ENCODE measurements at regions not wholly inside any gene's neighbourhood (a gene's known extent, or its start where the extent isn't known, plus 50 kb on each side); places are given as distances from the start of the nearest gene placed in this dataset.

GRCh38 chr6:151721146-151721545 is 86.3 kb upstream of the ESR1 start:
- Histone ChIP-seq H3K27ac (ENCODE audit: control insufficient read depth, insufficient read depth) (no peak overlapping the region), H3K4me3 (no peak overlapping the region), H2AFZ (ENCODE audit: control insufficient read depth, low read depth, low read length) (no peak overlapping the region), H3K27me3 (replicated peaks in 1 of 2; ENCODE audit: control insufficient read depth in 2 of 2, insufficient read depth in 2 of 2, low read length in 1 of 2) (no peaks in the 10 kb centered on the region), H3K36me3 (ENCODE audit: control insufficient read depth in 2 of 2, insufficient read depth in 2 of 2, low read length in 1 of 2) (no peaks in the 10 kb centered on the region), H3K79me2 (ENCODE audit: control insufficient read depth, insufficient read depth, low read length) (no peaks in the 10 kb centered on the region), H3K4me2 (ENCODE audit: control insufficient read depth, insufficient read depth) (no peak overlapping the region), H3K9ac (ENCODE audit: control insufficient read depth, insufficient read depth, low read length) (no peak overlapping the region), H3K4me1 (ENCODE audit: control insufficient read depth, insufficient read depth, low read length) (peaks cover 7% of the 10 kb centered on the region), H4K20me1 (ENCODE audit: control insufficient read depth, insufficient read depth) (no peaks in the 10 kb centered on the region), H3K9me3 (replicated peaks; ENCODE audit: control insufficient read depth, insufficient read depth, low read length) (no peaks in the 10 kb centered on the region)
- WGBS (ENCODE audit: insufficient coverage, insufficient replicate concordance, low lambda C conversion rate, missing lambda C conversion rate) = 80% methylated on average over 3 of the region's 3 CpGs
- in situ Hi-C loops (cut with MboI) = no loop called here
- ATAC-seq = no peak
- no peak for FAIRE-seq
- POLR2A ChIA-PET = interaction anchor here (2.0 kb wide), 1 partner anchor 18 kb away, joined by 11 read pairs; no protein-coding TSS in a partner anchor
- intact Hi-C loops (cut with micrococcal nuclease; ENCODE audit: unreplicated experiment) = no loop called here
- TF ChIP-seq, protein P1, sequence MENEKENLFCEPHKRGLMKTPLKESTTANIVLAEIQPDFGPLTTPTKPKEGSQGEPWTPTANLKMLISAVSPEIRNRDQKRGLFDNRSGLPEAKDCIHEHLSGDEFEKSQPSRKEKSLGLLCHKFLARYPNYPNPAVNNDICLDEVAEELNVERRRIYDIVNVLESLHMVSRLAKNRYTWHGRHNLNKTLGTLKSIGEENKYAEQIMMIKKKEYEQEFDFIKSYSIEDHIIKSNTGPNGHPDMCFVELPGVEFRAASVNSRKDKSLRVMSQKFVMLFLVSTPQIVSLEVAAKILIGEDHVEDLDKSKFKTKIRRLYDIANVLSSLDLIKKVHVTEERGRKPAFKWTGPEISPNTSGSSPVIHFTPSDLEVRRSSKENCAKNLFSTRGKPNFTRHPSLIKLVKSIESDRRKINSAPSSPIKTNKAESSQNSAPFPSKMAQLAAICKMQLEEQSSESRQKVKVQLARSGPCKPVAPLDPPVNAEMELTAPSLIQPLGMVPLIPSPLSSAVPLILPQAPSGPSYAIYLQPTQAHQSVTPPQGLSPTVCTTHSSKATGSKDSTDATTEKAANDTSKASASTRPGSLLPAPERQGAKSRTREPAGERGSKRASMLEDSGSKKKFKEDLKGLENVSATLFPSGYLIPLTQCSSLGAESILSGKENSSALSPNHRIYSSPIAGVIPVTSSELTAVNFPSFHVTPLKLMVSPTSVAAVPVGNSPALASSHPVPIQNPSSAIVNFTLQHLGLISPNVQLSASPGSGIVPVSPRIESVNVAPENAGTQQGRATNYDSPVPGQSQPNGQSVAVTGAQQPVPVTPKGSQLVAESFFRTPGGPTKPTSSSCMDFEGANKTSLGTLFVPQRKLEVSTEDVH (IDR thresholded peaks at IDR 0.05; ENCODE audit: low read depth, partially characterized antibody) = no peak
- TF ChIP-seq KAT2A (conservative IDR thresholded peaks at IDR 0.05; ENCODE audit: control insufficient read depth, low read depth, low read length) (no peak), WRNIP1 (IDR thresholded peaks at IDR 0.05; ENCODE audit: borderline replicate concordance, low read depth, low read length) (no peak), TBL1XR1 (IDR thresholded peaks at IDR 0.05; ENCODE audit: low read depth, low read length) (no peak), ASH2L (IDR thresholded peaks at IDR 0.05; ENCODE audit: borderline replicate concordance, low read depth) (no peak), NFYB (IDR thresholded peaks at IDR 0.05; ENCODE audit: insufficient read depth, low read depth, low read length) (no peak), TCF12 (IDR thresholded peaks at IDR 0.05; ENCODE audit: low read depth, low read length) (no peak), CHD4 (IDR thresholded peaks at IDR 0.05) (no peak), FOS (IDR thresholded peaks at IDR 0.05; ENCODE audit: borderline replicate concordance, extremely low read depth, insufficient read length) (no peak), BMI1 (IDR thresholded peaks at IDR 0.05; ENCODE audit: borderline replicate concordance) (no peak), TCF7 (IDR thresholded peaks at IDR 0.05; ENCODE audit: borderline replicate concordance) (no peak), MEF2A (IDR thresholded peaks at IDR 0.05; ENCODE audit: insufficient read depth, low read depth, low read length) (no peak), YBX1 (IDR thresholded peaks at IDR 0.05) (no peak), SUPT20H (IDR thresholded peaks at IDR 0.05; ENCODE audit: borderline replicate concordance, control insufficient read depth, low read depth, low read length) (no peak), ZNF622 (IDR thresholded peaks at IDR 0.05) (no peak), SMC3 (IDR thresholded peaks at IDR 0.05; ENCODE audit: borderline replicate concordance, low read length) (no peak)
- TF ChIP-seq, protein P2, sequence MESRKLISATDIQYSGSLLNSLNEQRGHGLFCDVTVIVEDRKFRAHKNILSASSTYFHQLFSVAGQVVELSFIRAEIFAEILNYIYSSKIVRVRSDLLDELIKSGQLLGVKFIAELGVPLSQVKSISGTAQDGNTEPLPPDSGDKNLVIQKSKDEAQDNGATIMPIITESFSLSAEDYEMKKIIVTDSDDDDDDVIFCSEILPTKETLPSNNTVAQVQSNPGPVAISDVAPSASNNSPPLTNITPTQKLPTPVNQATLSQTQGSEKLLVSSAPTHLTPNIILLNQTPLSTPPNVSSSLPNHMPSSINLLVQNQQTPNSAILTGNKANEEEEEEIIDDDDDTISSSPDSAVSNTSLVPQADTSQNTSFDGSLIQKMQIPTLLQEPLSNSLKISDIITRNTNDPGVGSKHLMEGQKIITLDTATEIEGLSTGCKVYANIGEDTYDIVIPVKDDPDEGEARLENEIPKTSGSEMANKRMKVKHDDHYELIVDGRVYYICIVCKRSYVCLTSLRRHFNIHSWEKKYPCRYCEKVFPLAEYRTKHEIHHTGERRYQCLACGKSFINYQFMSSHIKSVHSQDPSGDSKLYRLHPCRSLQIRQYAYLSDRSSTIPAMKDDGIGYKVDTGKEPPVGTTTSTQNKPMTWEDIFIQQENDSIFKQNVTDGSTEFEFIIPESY (IDR thresholded peaks at IDR 0.05) = no peak
- TF ChIP-seq, protein P3, sequence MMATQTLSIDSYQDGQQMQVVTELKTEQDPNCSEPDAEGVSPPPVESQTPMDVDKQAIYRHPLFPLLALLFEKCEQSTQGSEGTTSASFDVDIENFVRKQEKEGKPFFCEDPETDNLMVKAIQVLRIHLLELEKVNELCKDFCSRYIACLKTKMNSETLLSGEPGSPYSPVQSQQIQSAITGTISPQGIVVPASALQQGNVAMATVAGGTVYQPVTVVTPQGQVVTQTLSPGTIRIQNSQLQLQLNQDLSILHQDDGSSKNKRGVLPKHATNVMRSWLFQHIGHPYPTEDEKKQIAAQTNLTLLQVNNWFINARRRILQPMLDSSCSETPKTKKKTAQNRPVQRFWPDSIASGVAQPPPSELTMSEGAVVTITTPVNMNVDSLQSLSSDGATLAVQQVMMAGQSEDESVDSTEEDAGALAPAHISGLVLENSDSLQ (IDR thresholded peaks at IDR 0.05) = no peak
- RAD21 ChIA-PET (ENCODE audit: unreplicated experiment) = interaction anchor here (0.7 to 1.9 kb wide), 2 partner anchors 18 to 30 kb away, joined by 4 read pairs; no protein-coding TSS in a partner anchor
- SMC1A ChIA-PET (ENCODE audit: uncharacterized antibody, unreplicated experiment) = interaction anchor here (0.9 to 11.6 kb wide), 6 partner anchors 17 to 581 kb away, joined by 3 to 89 read pairs (median 4); no protein-coding TSS in a partner anchor
- CTCF ChIA-PET = interaction anchor here (0.7 to 3.5 kb wide), 2 partner anchors 16 to 19 kb away, joined by 3 to 11 read pairs; no protein-coding TSS in a partner anchor
- no TSS peak for BruUV-seq (replicated peaks)
- DNase-seq (ENCODE audit: low read depth, low spot score) = no peak

All from GM12878 (cell line).